GM13977 (cell line): ENCODE measurements at regions not wholly inside any gene's neighbourhood (a gene's known extent, or its start where the extent isn't known, plus 50 kb on each side); places are given as distances from the start of the nearest gene placed in this dataset.

ENCODE experiments used
- DNase-seq: peaks from one replicate; pipeline ENCODE4 v3.0.0; 2012; ENCODE audit warnings: low spot score
- CTCF ChIP-seq: IDR thresholded peaks from 2 replicates; pipeline ENCODE4 v1.5.1; 2012; ENCODE audit warnings: mild to moderate bottlenecking, control low read depth; ENCODE audit not compliant: insufficient read depth; ENCODE audit errors: extremely low read depth, missing control alignments
- in situ Hi-C: fragments of 300-500 bp; cut with MboI; formaldehyde crosslinking; loops from one replicate; pipeline ENCODE4 v1.12.0; 2022; ENCODE audit warnings: low sequenced_read_pairs, low pct_unique_long_range_greater_than_20kb, mixed read lengths, inconsistent platforms; ENCODE audit not compliant: unreplicated experiment

GRCh38 chr11:130999086-130999485 is 82.8 kb upstream of the SNX19 start:
- no peak for DNase-seq
- TF ChIP-seq CTCF = no peak
- in situ Hi-C loops = no loop called here

GRCh38 chr11:130999992-131000770 is 83.9 kb upstream of the SNX19 start:
- TF ChIP-seq CTCF = no peak
- in situ Hi-C loops = no loop called here
- DNase-seq = no peak

- TF ChIP-seq CTCF = no peak
- no peak for DNase-seq
- in situ Hi-C loops = no loop called here
These were observed 85.9 kb upstream of the SNX19 start for GRCh38 chr11:131002145-131002544.

GRCh38 chr11:131005829-131006228 is 89.5 kb upstream of the SNX19 start:
- in situ Hi-C loops = no loop called here
- no peak for TF ChIP-seq CTCF
- no peak for DNase-seq

GRCh38 chr11:131025020-131025419 is 108.7 kb upstream of the SNX19 start:
- in situ Hi-C loops = no loop called here
- DNase-seq = peak; percentile 14
- peak; percentile 60 for TF ChIP-seq CTCF

- in situ Hi-C loops = no loop called here
- no peak for TF ChIP-seq CTCF
- DNase-seq = peak; percentile 11
These were observed 109.3 kb upstream of the SNX19 start for GRCh38 chr11:131025421-131026125.
